GM12873 (cell line): ENCODE measurements at regions not wholly inside any gene's neighbourhood (a gene's known extent, or its start where the extent isn't known, plus 50 kb on each side); places are given as distances from the start of the nearest gene placed in this dataset.

Source experiments
- TF ChIP-seq, protein P1 (sequence below): IDR thresholded peaks from 2 replicates; pipeline ENCODE4 v1.5.1; 2012; ENCODE audit warnings: low read depth, mild to moderate bottlenecking, moderate library complexity, low read length, control low read depth; ENCODE audit not compliant: insufficient read depth; ENCODE audit errors: missing control alignments

DNA sequence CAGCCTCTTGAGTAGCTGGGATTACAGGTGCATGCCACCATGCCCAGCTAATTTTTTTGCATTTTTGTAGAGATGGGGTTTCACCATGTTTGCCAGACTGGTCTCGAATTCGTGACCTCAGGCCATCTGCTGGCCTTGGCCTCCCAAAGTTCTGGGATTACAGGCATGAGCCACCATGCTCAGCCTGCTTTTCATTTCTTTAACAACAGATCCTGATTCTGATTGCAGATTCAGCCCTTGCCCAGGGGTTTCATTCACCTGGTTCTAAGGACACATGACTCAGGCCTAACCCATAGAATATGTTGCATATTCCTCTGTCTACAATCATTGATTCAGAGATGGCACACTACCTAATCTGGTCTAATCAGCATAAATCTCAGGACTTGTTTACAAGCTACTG lies 56.1 kb upstream of the CCDC112 start:
- TF ChIP-seq, protein P1, sequence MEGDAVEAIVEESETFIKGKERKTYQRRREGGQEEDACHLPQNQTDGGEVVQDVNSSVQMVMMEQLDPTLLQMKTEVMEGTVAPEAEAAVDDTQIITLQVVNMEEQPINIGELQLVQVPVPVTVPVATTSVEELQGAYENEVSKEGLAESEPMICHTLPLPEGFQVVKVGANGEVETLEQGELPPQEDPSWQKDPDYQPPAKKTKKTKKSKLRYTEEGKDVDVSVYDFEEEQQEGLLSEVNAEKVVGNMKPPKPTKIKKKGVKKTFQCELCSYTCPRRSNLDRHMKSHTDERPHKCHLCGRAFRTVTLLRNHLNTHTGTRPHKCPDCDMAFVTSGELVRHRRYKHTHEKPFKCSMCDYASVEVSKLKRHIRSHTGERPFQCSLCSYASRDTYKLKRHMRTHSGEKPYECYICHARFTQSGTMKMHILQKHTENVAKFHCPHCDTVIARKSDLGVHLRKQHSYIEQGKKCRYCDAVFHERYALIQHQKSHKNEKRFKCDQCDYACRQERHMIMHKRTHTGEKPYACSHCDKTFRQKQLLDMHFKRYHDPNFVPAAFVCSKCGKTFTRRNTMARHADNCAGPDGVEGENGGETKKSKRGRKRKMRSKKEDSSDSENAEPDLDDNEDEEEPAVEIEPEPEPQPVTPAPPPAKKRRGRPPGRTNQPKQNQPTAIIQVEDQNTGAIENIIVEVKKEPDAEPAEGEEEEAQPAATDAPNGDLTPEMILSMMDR, result no peak

DNA sequence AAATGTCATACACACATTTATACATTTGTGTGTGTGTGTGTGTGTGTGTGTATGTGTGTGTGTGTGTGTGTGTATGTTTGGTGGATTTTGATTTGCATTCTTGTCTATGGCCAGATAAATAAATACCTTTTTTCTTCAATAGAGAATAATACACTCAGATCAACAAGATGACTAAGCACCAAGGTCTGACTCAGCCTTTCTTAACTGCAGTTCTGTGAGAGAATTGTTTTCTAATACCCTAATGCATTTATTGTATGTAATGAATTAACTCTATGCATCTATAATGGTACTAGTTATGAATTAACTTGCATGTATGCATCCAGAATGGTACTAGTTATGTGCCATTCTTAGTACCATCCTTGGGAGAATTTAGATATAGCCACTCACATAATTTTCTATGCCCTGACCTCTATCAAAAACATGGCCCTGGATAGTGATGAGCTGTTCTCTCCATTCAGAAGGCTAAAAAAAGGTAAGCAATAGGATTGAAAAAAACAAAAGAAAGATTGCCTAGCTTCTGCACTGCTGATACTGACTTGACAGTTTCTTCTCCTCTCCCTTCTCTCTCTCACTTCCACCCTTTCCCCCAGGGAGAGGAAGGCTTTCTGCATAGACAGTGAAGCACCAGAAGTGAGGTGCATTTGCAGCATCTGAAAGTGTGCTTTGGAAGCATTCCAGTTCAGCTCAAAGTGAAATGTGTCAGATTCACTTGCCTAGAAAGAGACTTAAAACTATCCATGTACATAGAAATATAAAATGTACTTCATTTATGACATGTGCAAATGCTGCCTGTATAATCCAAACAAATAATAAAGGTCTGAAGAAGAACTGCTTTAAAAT lies 55.1 kb upstream of the CCDC112 start:
- TF ChIP-seq, protein P1, result no peak

DNA sequence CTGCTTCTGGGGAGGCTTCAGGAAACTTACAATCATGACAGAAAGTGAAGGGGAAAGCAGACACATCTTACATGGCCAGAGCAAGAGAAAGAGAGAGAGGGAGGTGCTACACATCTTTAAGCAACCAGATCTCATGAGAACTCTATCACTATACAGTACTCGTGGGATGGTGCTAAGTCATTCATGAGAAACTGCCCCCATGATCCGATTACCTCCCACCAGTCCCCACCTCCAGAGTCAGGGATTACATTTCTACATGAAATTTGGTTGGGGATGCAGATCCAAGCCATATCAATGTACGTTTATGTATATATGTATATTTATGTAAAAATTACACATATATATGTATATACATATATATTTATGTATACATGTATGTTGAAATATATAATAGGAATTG lies 54.4 kb upstream of the CCDC112 start:
- TF ChIP-seq, protein P1, result no peak

DNA sequence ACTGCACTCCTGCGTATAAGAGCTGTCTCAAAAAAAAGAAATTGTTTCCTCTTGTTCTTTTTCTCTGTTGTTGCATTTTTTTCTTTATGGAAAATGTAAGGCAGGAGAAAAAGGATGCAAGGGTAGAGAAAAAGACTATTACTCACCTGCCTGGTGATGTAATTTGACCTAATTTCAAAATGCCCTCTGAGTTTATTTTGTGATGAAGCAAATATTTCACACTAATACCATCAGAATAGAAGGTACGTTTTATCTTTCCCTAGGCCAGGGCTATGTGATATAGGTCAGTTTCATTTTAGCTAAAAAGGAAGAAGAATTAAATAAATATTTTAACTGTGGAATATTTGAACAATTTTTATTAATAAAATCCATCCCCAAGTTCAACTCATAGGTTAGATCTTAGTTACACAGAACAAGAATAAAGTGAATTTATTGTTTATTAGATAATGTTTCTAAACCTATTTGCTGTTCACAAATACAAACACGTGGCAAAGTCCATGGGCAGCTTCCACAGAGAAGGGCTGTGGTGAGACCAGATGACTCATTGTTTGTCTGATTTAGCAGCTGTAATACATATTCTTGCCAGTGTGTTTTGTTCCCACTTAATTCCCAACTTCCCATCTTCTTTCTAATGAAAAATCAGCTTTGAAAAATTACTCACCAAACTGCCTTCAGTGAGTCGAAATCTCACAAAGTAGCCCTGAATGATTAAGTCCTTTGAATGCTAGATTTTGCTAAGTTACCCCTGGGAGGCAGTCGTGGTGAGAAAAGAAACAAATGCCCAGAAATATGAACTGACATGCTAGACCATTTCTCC lies 52.8 kb upstream of the CCDC112 start:
- TF ChIP-seq, protein P1, result no peak

DNA sequence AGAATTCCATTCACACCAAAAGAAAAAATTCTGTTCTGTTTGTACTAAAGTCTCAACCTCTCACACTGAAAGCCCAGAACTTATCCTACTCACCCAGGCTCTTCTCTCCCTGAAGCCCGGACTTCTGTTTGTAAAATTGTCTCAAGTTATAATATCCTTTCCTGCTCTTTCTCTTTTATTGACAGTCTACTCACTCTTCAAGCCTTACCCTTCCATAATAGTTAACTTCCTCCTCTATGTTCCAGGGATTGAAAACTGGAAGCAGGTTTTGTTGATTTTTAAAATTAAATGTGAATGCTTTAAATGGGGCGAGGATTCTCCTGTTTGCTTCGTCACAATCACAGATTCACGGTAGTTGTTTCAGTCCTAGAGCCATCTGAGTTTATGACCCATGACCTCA lies 51.7 kb upstream of the CCDC112 start:
- TF ChIP-seq, protein P1, result no peak
